ENCODE measurements at regions not wholly inside any gene's neighbourhood (a gene's known extent, or its start where the extent isn't known, plus 50 kb on each side); places are given as distances from the start of the nearest gene placed in this dataset.

- TF ChIP-seq CTCF (IDR thresholded peaks at IDR 0.05; ENCODE audit: insufficient read depth, low read length, poor library complexity, severe bottlenecking) (no peak), EZH2phosphoT487 (conservative IDR thresholded peaks at IDR 0.05; ENCODE audit: low read length) (no peak)
Observed at GRCh38 chrX:84796321-84796720, 207.4 kb upstream of the APOOL start.
